Nephron (organoid): ENCODE measurements at regions not wholly inside any gene's neighbourhood (a gene's known extent, or its start where the extent isn't known, plus 50 kb on each side); places are given as distances from the start of the nearest gene placed in this dataset.
"Not testable (repeated sequence)": the region's sequence is repeated elsewhere in the genome, so short reads cannot be mapped to it uniquely, and the experiment has no call there.

Experiments
- H3K27ac Mint-ChIP-seq, 3 experiments: 2 replicates each; pipeline ENCODE4 v1.8.0; 2020; ENCODE audit warnings: mixed read lengths in 3 of 3, mild to moderate bottlenecking in 2 of 3, moderate library complexity in 1 of 3
- H3K27me3 Mint-ChIP-seq: 2 replicates; pipeline ENCODE4 v1.8.0; 2021; ENCODE audit warnings: low read depth, mild to moderate bottlenecking, moderate library complexity, mixed read lengths
- H3K36me3 Mint-ChIP-seq: 2 replicates; pipeline ENCODE4 v1.8.0; 2020; ENCODE audit warnings: low read depth, mixed read lengths
- H3K4me1 Mint-ChIP-seq: 2 replicates; pipeline ENCODE4 v1.8.0; 2020; ENCODE audit warnings: mixed read lengths
- H3K4me3 Mint-ChIP-seq, 3 experiments: 2 replicates each; pipeline ENCODE4 v1.8.0; 2020; ENCODE audit warnings: mild to moderate bottlenecking in 3 of 3, mixed read lengths in 3 of 3, moderate library complexity in 2 of 3
- H3K9me3 Mint-ChIP-seq: 2 replicates; pipeline ENCODE4 v1.8.0; 2020; ENCODE audit warnings: mixed read lengths
- TF ChIP-seq, protein P1 (sequence below), 3 experiments: fragments of 200-600 bp; sonication (generic); IDR thresholded peaks; one replicate each; pipeline ENCODE4 v1.5.0; 2021; ENCODE audit warnings: antibody characterized with exemption in 3 of 3; ENCODE audit not compliant: unreplicated experiment in 3 of 3

DNA sequence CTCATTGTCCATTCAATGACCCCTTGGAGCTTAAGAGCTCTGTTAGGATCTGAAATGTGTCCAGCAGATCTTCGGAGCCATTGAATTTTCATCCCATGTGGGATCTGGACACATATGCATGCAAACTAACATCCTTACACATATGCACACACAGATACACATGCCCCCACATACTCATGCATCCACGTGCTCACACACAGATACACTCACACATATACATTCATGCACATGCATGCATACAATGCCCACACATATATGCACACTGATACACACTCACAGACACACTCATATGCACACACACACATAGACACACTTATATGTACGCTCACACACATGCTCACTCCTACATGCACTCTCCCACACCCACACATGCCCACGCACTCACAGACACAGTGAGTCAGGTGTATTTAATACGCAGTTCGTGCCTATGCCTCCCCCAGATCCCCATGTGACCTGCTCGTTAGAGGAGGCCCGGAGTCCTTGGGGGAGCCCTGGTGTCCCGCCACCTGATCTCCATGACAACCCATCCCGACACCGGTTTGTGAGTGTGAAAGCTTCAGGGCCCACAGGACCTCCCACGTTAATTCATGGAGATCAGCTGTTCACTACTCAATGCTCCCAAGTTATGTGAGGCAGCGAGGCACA lies 121.9 kb upstream of the SULF2 start:
- peaks cover 16% of the 10 kb centered on the region for H3K27me3 Mint-ChIP-seq
- TF ChIP-seq, protein P1, sequence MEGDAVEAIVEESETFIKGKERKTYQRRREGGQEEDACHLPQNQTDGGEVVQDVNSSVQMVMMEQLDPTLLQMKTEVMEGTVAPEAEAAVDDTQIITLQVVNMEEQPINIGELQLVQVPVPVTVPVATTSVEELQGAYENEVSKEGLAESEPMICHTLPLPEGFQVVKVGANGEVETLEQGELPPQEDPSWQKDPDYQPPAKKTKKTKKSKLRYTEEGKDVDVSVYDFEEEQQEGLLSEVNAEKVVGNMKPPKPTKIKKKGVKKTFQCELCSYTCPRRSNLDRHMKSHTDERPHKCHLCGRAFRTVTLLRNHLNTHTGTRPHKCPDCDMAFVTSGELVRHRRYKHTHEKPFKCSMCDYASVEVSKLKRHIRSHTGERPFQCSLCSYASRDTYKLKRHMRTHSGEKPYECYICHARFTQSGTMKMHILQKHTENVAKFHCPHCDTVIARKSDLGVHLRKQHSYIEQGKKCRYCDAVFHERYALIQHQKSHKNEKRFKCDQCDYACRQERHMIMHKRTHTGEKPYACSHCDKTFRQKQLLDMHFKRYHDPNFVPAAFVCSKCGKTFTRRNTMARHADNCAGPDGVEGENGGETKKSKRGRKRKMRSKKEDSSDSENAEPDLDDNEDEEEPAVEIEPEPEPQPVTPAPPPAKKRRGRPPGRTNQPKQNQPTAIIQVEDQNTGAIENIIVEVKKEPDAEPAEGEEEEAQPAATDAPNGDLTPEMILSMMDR (IDR thresholded peaks at IDR 0.05; ENCODE audit: unreplicated experiment in 3 of 3), result no peak
- H3K4me1 Mint-ChIP-seq, result peaks cover 53% of the 10 kb centered on the region
- peak overlapping the region in 2 of 3 experiments; percentile 25 to 62 for H3K27ac Mint-ChIP-seq
- H3K9me3 Mint-ChIP-seq, result no peaks in the 10 kb centered on the region
- no peaks in the 10 kb centered on the region for H3K36me3 Mint-ChIP-seq
- peak overlapping the region in 1 of 3 experiments; percentile 12 for H3K4me3 Mint-ChIP-seq

DNA sequence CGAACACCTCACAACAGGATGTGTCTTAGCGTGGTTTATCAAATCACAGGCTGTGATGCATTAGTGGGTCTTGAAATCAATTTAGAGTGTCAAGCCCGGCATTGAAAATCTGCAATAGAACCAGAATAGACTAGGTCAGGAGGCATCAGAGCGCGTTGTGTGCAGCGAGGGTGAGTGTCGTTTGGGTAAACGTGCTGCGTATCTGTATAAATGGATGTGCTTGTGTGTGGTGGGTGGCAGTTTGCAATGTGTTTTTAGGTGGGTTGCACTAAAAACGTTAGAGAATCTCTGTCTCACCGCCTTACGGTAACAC lies 121.0 kb upstream of the SULF2 start:
- Mint-ChIP-seq H3K9me3 (no peaks in the 10 kb centered on the region), H3K4me1 (peaks cover 44% of the 10 kb centered on the region), H3K27ac (peak overlapping the region in 1 of 3 experiments; percentile 31), H3K27me3 (peaks cover 16% of the 10 kb centered on the region), H3K36me3 (no peaks in the 10 kb centered on the region), H3K4me3 (no peak overlapping the region)
- TF ChIP-seq, protein P1 (IDR thresholded peaks at IDR 0.05; ENCODE audit: unreplicated experiment in 3 of 3), result no peak

DNA sequence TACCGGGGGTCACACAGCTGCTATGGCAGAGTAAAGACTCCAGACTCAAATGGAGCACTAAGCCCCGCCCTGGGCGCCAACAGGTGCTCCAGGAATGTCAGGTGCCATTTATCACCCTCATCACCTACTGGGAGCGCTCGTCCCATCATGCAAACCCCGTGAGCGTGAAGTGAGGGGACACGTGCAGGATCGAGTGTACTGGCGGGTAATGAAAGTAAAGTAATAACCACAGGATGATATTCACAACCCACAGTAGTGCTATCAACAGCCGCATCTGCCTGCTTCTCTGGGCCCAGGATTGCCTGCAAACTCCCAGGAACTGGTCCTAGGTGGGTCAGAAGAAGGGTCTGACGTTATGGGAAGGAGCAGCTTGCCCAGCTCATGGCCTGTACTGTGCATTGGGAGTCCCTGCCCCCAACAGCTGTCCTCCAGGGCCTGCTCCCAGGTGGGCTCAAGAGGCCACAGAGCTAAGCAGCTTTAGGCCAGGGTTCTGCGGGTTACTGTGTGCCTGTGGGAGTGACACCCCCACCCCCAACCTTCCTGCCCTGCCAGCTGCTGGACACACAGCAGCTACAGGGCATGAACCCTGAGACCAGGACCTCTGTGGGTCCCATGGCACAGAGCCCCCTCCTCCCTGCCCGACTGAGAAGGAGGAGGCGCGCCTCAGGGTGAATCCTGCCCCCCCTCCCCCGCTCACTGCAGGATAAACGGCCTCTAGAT lies 120.5 kb upstream of the SULF2 start:
- TF ChIP-seq, protein P1 (IDR thresholded peaks at IDR 0.05; ENCODE audit: unreplicated experiment in 3 of 3), result no peak
- H3K4me1 Mint-ChIP-seq, result peaks cover 41% of the 10 kb centered on the region
- peaks cover 16% of the 10 kb centered on the region for H3K27me3 Mint-ChIP-seq
- H3K4me3 Mint-ChIP-seq, result no peak overlapping the region
- H3K36me3 Mint-ChIP-seq, result no peaks in the 10 kb centered on the region
- H3K27ac Mint-ChIP-seq, result peak overlapping the region in 1 of 3 experiments; percentile 31
- H3K9me3 Mint-ChIP-seq, result no peaks in the 10 kb centered on the region

DNA sequence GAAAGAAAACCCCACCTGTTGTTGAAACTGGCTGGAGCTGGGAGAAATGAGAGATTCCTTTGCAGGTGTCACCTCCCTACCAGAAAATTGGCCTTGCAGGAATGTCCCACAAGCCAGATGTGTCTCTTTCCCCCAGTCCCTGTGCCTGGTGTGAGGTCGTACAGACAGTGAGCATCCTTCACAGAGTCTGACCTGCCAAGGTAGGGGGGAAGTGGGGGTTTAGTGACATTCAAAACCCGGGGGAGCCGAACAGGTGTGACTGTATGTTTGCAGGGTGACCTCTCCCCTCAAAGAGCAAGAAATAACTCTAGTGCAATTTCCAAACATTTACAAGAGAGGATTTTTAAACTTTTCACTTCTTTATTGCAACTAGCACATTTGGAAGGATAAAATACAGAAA lies 117.7 kb upstream of the SULF2 start:
- not testable (repeated sequence) for H3K9me3 Mint-ChIP-seq, H3K27ac Mint-ChIP-seq, H3K36me3 Mint-ChIP-seq, H3K4me3 Mint-ChIP-seq, H3K27me3 Mint-ChIP-seq
- H3K4me1 Mint-ChIP-seq, result peaks cover 20% of the 10 kb centered on the region

DNA sequence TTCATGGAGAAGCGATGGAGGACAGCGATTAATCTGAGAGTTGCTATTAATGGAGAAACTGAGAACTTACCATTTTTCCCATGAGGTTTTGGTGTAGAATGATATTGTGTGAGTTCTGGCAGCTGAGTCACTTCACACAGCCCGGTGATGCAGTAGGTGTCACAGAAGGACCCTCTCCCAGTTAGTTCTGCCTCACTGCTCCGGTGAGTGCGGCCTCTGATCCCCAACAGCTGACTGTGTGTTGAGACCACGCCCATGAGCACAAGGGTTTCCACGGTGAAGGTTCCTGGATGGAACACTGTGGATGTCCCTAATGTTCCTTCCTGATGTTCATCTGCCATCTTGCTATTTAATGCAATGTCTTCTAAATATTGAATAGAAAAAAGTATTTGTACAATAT lies 114.0 kb upstream of the SULF2 start:
- H3K36me3 Mint-ChIP-seq, H3K27ac Mint-ChIP-seq, H3K27me3 Mint-ChIP-seq, H3K4me3 Mint-ChIP-seq, H3K9me3 Mint-ChIP-seq, H3K4me1 Mint-ChIP-seq: not testable (repeated sequence)

DNA sequence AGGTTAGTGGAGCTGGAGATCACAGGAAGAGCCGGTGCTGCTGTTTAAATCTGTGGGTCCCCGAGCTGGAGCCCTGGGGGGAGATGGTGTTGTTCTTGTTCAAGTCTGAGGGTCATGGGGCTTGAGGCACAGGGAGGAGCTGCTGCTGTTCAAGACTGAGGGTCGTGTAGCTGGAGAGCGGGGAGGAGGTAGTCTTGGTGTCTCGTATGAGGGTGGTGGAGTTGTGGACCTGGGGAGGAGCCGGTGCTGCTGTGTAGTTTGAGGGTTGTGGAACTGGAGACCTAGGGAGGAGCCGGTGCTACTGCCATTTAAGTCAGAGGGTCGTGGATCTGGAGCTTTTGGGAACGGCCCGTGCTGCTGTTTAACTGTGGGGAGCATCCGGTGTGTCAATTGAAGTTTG lies 112.2 kb upstream of the SULF2 start:
- Mint-ChIP-seq H3K4me3 (no peak overlapping the region), H3K27ac (peak overlapping the region in 1 of 3 experiments; percentile 8), H3K36me3 (no peaks in the 10 kb centered on the region), H3K27me3 (peaks cover 4% of the 10 kb centered on the region), H3K9me3 (peaks cover 6% of the 10 kb centered on the region), H3K4me1 (no peaks in the 10 kb centered on the region)
- TF ChIP-seq, protein P1 (IDR thresholded peaks at IDR 0.05; ENCODE audit: unreplicated experiment in 3 of 3), result no peak

DNA sequence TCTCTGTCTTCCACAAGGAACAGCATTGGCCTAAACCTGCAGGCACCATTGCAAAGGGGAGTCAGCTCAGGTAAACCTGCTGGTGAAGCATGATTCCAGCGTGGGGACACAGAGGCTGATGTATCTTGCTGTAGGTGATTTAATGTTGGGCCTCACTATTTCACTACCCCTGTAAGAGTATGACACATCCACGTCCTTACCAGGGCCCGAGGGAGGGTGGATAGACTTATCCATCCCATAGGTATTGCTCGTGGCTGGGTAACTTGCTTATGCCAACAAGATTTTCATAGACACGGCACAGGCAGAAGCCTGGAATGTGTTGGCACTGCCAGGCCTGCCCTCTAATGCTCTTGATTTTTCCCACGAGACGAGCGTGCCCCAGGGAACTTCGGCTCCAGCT lies 107.4 kb upstream of the SULF2 start:
- H3K27ac Mint-ChIP-seq, H3K27me3 Mint-ChIP-seq, H3K4me1 Mint-ChIP-seq, H3K36me3 Mint-ChIP-seq, H3K9me3 Mint-ChIP-seq, H3K4me3 Mint-ChIP-seq: not testable (repeated sequence)

DNA sequence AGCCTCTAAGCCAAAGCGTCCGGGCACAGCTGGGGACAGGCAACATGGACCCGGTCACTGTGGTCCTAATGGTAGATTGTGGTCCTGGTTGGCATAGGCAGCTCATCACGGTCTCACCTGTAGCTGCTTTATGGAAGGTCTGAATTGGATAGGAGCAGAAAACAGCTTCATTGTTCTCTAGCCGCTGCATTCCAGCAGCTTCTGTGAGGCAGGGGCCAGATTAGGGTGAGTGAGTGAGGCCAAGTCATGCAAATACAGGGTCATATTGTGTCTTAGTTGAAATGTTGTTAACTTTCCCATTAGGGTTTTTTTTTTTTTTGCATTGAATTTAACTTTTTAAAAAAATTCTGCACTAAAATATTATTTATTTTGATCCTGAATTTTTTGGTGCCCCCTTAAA lies 105.4 kb upstream of the SULF2 start:
- not testable (repeated sequence) for H3K36me3 Mint-ChIP-seq, H3K27ac Mint-ChIP-seq, H3K9me3 Mint-ChIP-seq, H3K4me3 Mint-ChIP-seq, H3K27me3 Mint-ChIP-seq, H3K4me1 Mint-ChIP-seq

DNA sequence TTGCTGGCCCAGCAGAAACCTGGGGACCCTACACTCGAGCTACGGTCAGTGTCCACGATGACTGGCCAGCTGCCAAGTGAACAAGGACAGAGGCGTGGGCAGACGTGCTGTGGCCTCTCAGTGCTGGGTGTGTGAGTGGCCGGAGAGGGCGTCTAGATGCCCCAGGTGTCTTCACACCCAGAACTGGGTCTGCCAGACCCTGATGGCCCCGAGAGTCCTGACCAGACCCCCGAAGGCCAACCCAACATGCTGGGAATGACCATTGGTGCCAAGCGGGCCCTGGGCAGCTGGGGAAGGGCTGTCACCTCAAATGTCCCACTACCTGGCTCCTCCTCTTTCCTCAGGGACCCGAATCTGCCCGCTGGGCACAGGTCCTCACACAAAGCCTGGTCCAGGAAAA lies 104.5 kb upstream of the SULF2 start:
- Mint-ChIP-seq H3K27me3 (peaks cover 14% of the 10 kb centered on the region), H3K4me1 (peaks cover 11% of the 10 kb centered on the region)
- not testable (repeated sequence) for H3K9me3 Mint-ChIP-seq, H3K36me3 Mint-ChIP-seq, H3K27ac Mint-ChIP-seq, H3K4me3 Mint-ChIP-seq
